Erythroblast (primary cell): ENCODE measurements at regions not wholly inside any gene's neighbourhood (a gene's known extent, or its start where the extent isn't known, plus 50 kb on each side); places are given as distances from the start of the nearest gene placed in this dataset.

ENCODE experiments used
- DNase-seq, 2 experiments: peaks; one replicate each; lab custom pipeline; 2025; lab: John Stamatoyannopoulos, UW
- GATA1 ChIP-seq: IDR thresholded peaks from 2 replicates; pipeline ENCODE4 v1.6.1; 2011; ENCODE audit warnings: low read depth, mild to moderate bottlenecking, control low read depth, low read length, moderate library complexity
- POLR2A ChIP-seq: IDR thresholded peaks from 2 replicates; pipeline ENCODE4 v1.6.1; 2011; ENCODE audit warnings: mild to moderate bottlenecking, low read length

- DNase-seq = no peak
- TF ChIP-seq GATA1 (no peak), POLR2A (no peak)
Observed at GRCh38 chr14:42441615-42442014, 834.9 kb downstream of the LRFN5 start.

DNA sequence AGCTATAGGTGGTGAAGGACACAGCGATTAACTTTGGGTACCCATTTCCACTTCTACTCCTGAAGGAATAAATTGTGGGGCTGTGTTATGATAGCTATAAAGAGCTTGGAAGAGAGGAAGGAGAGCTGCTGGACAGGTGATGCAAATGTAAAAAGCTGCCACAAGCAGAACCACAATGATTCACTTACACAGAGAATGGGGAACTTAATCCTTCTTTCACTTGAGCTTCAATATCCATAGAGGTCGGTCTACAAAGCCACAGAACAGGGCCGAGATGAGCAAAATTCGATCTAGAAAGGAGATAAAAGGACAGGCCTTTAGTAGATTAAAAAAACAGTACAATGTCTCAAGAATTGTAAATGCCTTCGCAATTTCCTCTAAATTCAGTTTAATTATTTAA lies 831.1 kb downstream of the LRFN5 start:
- TF ChIP-seq GATA1 (no peak), POLR2A (no peak)
- no peak for DNase-seq

- DNase-seq = no peak
- no peak for TF ChIP-seq GATA1
- no peak for TF ChIP-seq POLR2A
Observed at GRCh38 chr14:42429401-42429800, 822.7 kb downstream of the LRFN5 start.

DNA sequence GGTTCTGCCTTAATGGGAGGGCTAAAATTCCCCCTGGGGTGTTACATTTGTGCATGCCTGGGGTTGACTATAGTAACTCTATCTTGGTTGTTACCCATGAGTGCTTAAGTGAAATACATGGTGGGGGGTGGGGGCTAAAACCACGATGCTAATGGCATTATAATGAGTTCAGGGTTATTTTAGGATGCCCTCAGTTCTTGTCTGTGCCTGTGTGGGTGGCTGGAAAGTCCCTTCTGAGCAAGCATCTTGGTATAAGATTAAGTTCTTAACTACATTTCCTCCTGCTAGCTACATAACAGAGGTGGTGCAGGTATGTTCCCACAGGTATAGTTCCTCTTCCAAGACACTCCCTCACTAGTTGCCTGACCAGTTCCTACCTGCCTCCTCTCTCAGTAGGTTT lies 822.3 kb downstream of the LRFN5 start:
- TF ChIP-seq GATA1 = no peak
- no peak for TF ChIP-seq POLR2A
- no peak for DNase-seq

DNA sequence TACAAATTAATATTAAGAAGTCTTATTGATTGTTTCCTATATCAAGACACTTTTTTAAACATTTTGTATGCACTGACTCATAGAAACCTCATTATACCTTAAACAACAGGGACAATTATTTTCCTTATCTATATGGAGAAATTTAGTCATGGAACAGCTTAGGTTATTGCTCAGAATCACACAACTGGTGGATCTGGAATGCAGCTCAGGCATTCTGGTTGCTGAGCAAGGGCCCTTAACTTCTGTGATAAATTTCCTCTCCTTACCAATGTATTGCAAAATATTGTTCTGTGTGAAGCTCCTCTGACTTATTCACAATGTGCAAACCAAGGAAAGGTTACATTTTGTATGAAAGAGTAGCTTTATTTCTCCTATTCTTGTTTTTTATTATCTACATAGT lies 817.8 kb downstream of the LRFN5 start:
- TF ChIP-seq POLR2A (no peak), GATA1 (no peak)
- DNase-seq = no peak

- DNase-seq = no peak
- TF ChIP-seq GATA1 = no peak
Observed at GRCh38 chr14:42421377-42422078, 814.9 kb downstream of the LRFN5 start.

DNA sequence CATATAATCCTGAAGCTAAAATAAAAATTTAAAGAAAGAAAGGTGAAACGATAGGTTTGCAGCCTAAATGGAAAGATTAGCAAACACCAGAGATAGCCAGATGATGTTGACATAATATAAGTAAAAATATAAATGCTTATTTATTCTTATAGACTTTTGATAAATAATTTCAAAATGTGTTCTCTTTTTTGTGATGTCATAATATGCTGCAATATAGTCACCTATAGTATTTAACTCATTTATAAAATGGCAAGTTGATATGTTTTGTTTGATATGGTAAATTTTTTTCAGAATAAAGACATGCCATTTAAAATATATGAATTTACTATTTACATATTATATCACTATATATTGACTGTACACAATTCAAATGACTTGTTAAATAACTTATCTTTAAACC lies 813.4 kb downstream of the LRFN5 start:
- TF ChIP-seq GATA1 = no peak
- no peak for TF ChIP-seq POLR2A
- DNase-seq = no peak

GRCh38 chr14:42407153-42407552 lies 800.5 kb downstream of the LRFN5 start:
- DNase-seq = no peak
- TF ChIP-seq POLR2A (no peak), GATA1 (no peak)

DNA sequence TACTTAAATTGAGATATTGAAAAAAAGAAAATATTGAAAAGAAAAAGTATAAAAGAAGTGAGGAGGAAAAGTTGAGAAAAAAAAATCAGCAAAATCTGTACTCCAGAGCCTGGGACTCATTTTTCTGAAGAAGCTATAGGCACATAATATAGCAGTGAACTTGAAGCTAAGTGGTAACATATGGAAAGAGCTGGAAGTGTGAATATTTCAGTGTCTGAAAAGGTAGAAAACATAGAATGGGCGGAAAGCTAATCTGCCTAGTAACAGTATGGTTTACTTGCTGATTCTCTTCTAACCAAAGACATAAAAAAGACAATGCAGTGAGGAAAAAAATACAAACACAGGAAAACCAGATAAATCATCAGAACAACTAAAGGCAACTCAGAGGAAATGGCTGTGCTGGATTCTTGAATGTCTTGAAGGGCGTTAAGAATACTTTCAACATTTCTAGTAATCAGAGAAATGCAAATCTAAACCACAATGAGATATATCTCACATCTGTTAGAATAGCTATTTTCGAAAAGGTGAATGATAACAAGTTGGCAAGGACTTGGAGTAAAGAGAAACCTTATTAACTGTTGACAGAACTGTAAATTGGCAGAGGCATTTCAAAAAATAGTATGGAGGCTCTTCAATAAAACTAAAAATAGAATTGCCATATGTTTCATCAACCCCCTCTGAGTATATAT lies 784.6 kb downstream of the LRFN5 start:
- no peak for TF ChIP-seq GATA1
- TF ChIP-seq POLR2A = no peak
- no peak for DNase-seq

DNA sequence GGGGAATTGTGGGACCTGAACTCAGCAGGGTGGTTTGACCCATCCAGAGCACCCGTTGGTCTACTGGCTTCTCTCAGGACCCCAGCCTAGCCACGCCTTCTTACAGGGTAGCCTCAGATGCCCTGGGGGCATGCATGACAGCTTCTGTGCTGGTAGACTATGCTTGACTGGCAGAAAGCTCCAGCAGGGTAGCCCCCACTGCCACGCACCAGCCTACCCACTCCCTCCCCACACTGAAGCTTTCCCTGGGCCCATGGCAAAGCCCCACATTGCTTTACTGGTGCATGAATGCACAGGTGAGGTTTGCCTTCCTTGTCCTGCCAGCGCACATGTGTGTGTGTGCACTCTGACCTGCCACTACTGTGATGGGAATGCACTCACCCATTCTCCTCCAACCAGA lies 772.2 kb downstream of the LRFN5 start:
- TF ChIP-seq GATA1 (no peak), POLR2A (no peak)
- no peak for DNase-seq

- no peak for TF ChIP-seq POLR2A
- no peak for TF ChIP-seq GATA1
- no peak for DNase-seq
Observed at GRCh38 chr14:42378274-42378673, 771.6 kb downstream of the LRFN5 start.

- DNase-seq = no peak
- TF ChIP-seq GATA1 = no peak
- no peak for TF ChIP-seq POLR2A
Observed at GRCh38 chr14:42374332-42374731, 767.7 kb downstream of the LRFN5 start.

- no peak for DNase-seq
- TF ChIP-seq POLR2A = no peak
- no peak for TF ChIP-seq GATA1
Observed at GRCh38 chr14:42370056-42370455, 763.4 kb downstream of the LRFN5 start.

DNA sequence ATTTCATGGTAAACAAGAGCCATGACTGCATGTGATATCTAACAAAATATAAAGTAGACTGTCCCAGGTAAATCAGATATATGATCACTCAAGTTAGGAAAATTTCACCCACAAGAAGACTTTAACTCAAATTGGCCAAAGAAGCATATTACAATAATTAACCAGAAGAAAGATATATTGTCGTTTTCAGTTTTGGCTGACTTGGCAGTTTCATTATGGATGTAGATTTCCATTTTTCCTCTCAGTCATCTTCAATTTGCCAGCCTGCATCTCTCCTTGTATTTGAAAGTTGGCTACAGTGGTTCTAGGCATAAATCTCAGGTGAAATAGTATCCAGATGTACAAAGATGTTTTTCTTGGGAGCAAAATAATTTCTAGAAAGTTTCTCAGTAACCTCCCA lies 761.6 kb downstream of the LRFN5 start:
- TF ChIP-seq POLR2A (no peak), GATA1 (no peak)
- no peak for DNase-seq

- DNase-seq = no peak
- TF ChIP-seq GATA1 (no peak), POLR2A (no peak)
Observed at GRCh38 chr14:42353315-42353714, 746.6 kb downstream of the LRFN5 start.
